SK-N-SH (cell line): ENCODE measurements at regions not wholly inside any gene's neighbourhood (a gene's known extent, or its start where the extent isn't known, plus 50 kb on each side); places are given as distances from the start of the nearest gene placed in this dataset.
"Not testable (repeated sequence)": the region's sequence is repeated elsewhere in the genome, so short reads cannot be mapped to it uniquely, and the experiment has no call there.

ENCODE experiments used
- EP300 ChIP-seq, 2 experiments: IDR thresholded peaks; 2 replicates each; pipeline versions ENCODE4 v1.4.0 to v1.6.1; 2012; ENCODE audit warnings: borderline replicate concordance in 1 of 2, low read depth in 1 of 2, low read length in 1 of 2
- EZH2phosphoT487 ChIP-seq: fragments of 200-600 bp; sonication (generic); IDR thresholded peaks from 2 replicates; pipeline ENCODE4 v1.6.1; 2017; ENCODE audit warnings: low read depth, mixed run types, mild to moderate bottlenecking, antibody characterized with exemption, moderate library complexity, borderline replicate concordance
- GATA2 ChIP-seq: sonication (generic); formaldehyde crosslinking; IDR thresholded peaks from 2 replicates; pipeline ENCODE4 v1.5.0; 2020; ENCODE audit warnings: mild to moderate bottlenecking, missing genetic modification reagents
- MAX ChIP-seq: IDR thresholded peaks from 2 replicates; pipeline ENCODE4 v1.4.0; 2012; ENCODE audit warnings: low read depth
- NRF1 ChIP-seq: IDR thresholded peaks from 2 replicates; pipeline ENCODE4 v1.6.1; 2012; ENCODE audit warnings: low read depth, mild to moderate bottlenecking, low read length
- POLR2AphosphoS5 ChIP-seq: IDR thresholded peaks from 2 replicates; pipeline ENCODE4 v1.6.1; 2012; ENCODE audit warnings: low read depth, low read length
- RCOR1 ChIP-seq: fragments of 150-350 bp; IDR thresholded peaks from 2 replicates; pipeline ENCODE4 v1.6.1; 2017; ENCODE audit warnings: antibody characterized with exemption, low read length
- REST ChIP-seq: IDR thresholded peaks from 2 replicates; pipeline ENCODE4 v1.6.1; 2012; ENCODE audit warnings: mild to moderate bottlenecking, low read depth, low read length, moderate library complexity
- RXRA ChIP-seq: IDR thresholded peaks from 2 replicates; pipeline ENCODE4 v1.4.0; 2012; ENCODE audit warnings: low read depth, mild to moderate bottlenecking, borderline replicate concordance
- SIN3A ChIP-seq: IDR thresholded peaks from 2 replicates; pipeline ENCODE4 v1.6.1; 2012; ENCODE audit warnings: low read depth, mild to moderate bottlenecking, low read length, moderate library complexity, borderline replicate concordance
- TAF1 ChIP-seq: IDR thresholded peaks from 2 replicates; pipeline ENCODE4 v1.6.1; 2012; ENCODE audit warnings: low read depth, mild to moderate bottlenecking, low read length, moderate library complexity, borderline replicate concordance
- TF ChIP-seq, protein P1 (sequence below): fragments of 200-600 bp; sonication (generic); IDR thresholded peaks from 2 replicates; pipeline ENCODE4 v1.6.1; 2017; ENCODE audit warnings: antibody characterized with exemption, mild to moderate bottlenecking, moderate library complexity
- TF ChIP-seq, protein P2 (sequence below): IDR thresholded peaks from 2 replicates; pipeline ENCODE4 v1.4.0; 2012; ENCODE audit warnings: low read depth, borderline replicate concordance

- not testable (repeated sequence) for TF ChIP-seq TAF1; RXRA; EZH2phosphoT487; NRF1; REST; POLR2AphosphoS5; RCOR1; GATA2 (CRISPR knock-in tag); EP300 (IDR thresholded peaks at IDR 0.05; ENCODE audit: borderline replicate concordance in 1 of 2, low read depth in 1 of 2, low read length in 1 of 2); SIN3A; MAX
- TF ChIP-seq, protein P1, sequence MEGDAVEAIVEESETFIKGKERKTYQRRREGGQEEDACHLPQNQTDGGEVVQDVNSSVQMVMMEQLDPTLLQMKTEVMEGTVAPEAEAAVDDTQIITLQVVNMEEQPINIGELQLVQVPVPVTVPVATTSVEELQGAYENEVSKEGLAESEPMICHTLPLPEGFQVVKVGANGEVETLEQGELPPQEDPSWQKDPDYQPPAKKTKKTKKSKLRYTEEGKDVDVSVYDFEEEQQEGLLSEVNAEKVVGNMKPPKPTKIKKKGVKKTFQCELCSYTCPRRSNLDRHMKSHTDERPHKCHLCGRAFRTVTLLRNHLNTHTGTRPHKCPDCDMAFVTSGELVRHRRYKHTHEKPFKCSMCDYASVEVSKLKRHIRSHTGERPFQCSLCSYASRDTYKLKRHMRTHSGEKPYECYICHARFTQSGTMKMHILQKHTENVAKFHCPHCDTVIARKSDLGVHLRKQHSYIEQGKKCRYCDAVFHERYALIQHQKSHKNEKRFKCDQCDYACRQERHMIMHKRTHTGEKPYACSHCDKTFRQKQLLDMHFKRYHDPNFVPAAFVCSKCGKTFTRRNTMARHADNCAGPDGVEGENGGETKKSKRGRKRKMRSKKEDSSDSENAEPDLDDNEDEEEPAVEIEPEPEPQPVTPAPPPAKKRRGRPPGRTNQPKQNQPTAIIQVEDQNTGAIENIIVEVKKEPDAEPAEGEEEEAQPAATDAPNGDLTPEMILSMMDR: not testable (repeated sequence)
- TF ChIP-seq, protein P2, sequence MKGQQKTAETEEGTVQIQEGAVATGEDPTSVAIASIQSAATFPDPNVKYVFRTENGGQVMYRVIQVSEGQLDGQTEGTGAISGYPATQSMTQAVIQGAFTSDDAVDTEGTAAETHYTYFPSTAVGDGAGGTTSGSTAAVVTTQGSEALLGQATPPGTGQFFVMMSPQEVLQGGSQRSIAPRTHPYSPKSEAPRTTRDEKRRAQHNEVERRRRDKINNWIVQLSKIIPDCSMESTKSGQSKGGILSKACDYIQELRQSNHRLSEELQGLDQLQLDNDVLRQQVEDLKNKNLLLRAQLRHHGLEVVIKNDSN: not testable (repeated sequence)
Measured at GRCh38 chr21:13372721-13373120, 236.9 kb upstream of the POTED start.
